ENCODE measurements at regions not wholly inside any gene's neighbourhood (a gene's known extent, or its start where the extent isn't known, plus 50 kb on each side); places are given as distances from the start of the nearest gene placed in this dataset.

DNA sequence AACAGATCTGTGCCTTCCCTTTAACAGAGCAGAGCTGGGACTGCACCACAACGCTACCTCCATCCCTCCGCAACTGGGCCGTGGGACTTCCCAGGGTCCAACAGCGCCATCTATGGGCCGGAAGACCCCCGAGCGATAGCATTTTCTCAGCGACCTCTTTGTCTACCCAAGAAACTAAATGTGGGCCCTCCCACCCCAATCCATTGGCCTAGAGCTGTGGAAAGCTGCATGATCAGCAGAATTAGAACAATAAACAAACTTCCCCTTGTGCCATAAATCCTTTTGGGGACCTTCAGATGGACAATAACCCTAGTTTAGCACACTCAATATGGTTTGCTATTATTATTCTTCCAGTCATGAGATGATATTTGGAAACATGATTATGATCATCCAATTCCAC is 74.8 kb upstream of the NTRK3 start:
- TF ChIP-seq, protein P1, sequence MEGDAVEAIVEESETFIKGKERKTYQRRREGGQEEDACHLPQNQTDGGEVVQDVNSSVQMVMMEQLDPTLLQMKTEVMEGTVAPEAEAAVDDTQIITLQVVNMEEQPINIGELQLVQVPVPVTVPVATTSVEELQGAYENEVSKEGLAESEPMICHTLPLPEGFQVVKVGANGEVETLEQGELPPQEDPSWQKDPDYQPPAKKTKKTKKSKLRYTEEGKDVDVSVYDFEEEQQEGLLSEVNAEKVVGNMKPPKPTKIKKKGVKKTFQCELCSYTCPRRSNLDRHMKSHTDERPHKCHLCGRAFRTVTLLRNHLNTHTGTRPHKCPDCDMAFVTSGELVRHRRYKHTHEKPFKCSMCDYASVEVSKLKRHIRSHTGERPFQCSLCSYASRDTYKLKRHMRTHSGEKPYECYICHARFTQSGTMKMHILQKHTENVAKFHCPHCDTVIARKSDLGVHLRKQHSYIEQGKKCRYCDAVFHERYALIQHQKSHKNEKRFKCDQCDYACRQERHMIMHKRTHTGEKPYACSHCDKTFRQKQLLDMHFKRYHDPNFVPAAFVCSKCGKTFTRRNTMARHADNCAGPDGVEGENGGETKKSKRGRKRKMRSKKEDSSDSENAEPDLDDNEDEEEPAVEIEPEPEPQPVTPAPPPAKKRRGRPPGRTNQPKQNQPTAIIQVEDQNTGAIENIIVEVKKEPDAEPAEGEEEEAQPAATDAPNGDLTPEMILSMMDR (IDR thresholded peaks at IDR 0.05 in 8 of 11, conservative IDR thresholded peaks at IDR 0.05 in 3 of 11) = peak in 4 of 11 experiments; percentile 25 to 39 (median 34)
- TF ChIP-seq POLR2AphosphoS5 (IDR thresholded peaks at IDR 0.05) = no peak
